ENCODE measurements at regions not wholly inside any gene's neighbourhood (a gene's known extent, or its start where the extent isn't known, plus 50 kb on each side); places are given as distances from the start of the nearest gene placed in this dataset.

- H3K27me3 ChIP-seq = no peaks in the 10 kb centered on the region
- H3K4me1 ChIP-seq = peaks cover 2% of the 10 kb centered on the region
- intact Hi-C loops (cut with DNase I; ENCODE audit: low total_unique reads) = no loop called here
- WGBS, 2 donors = 89 to 100% methylated on average over 2 to 6 of the region's 6 CpGs
- no peaks in the 10 kb centered on the region for H3K36me3 ChIP-seq (ENCODE audit: low read depth, missing control alignments)
- no peak for TF ChIP-seq CTCF (IDR thresholded peaks at IDR 0.05)
- no peak for TF ChIP-seq POLR2A (IDR thresholded peaks at IDR 0.05)
- H3K27ac ChIP-seq = no peak overlapping the region
- H3K4me3 ChIP-seq = no peak overlapping the region
- DNase-seq = no peak
- no peaks in the 10 kb centered on the region for H3K9me3 ChIP-seq
These were observed 310.6 kb upstream of the ZMIZ1 start for GRCh38 chr10:78758176-78758575.

GRCh38 chr10:78759456-78760120 lies 309.2 kb upstream of the ZMIZ1 start:
- no peaks in the 10 kb centered on the region for H3K9me3 ChIP-seq
- TF ChIP-seq CTCF (IDR thresholded peaks at IDR 0.05) (no peak), POLR2A (IDR thresholded peaks at IDR 0.05) (no peak)
- WGBS, 2 donors = 74 to 89% methylated on average over 3 to 5 of the region's 5 CpGs
- H3K4me1 ChIP-seq = peaks cover 10% of the 10 kb centered on the region
- no peaks in the 10 kb centered on the region for H3K27me3 ChIP-seq
- H3K27ac ChIP-seq = no peak overlapping the region
- no peak overlapping the region for H3K4me3 ChIP-seq
- no peaks in the 10 kb centered on the region for H3K36me3 ChIP-seq (ENCODE audit: low read depth, missing control alignments)
- DNase-seq = no peak
- intact Hi-C loops (cut with DNase I; ENCODE audit: low total_unique reads) = no loop called here

GRCh38 chr10:78760463-78761310 lies 308.1 kb upstream of the ZMIZ1 start:
- no peaks in the 10 kb centered on the region for H3K27me3 ChIP-seq
- peaks cover 10% of the 10 kb centered on the region for H3K4me1 ChIP-seq
- H3K9me3 ChIP-seq = no peaks in the 10 kb centered on the region
- H3K36me3 ChIP-seq (ENCODE audit: low read depth, missing control alignments) = no peaks in the 10 kb centered on the region
- no peak for TF ChIP-seq CTCF (IDR thresholded peaks at IDR 0.05)
- TF ChIP-seq POLR2A (IDR thresholded peaks at IDR 0.05) = no peak
- H3K27ac ChIP-seq = no peak overlapping the region
- 82 to 88% methylated on average over 8 of the region's 8 CpGs for WGBS, 2 donors
- H3K4me3 ChIP-seq = no peak overlapping the region
- intact Hi-C loops (cut with DNase I; ENCODE audit: low total_unique reads) = no loop called here
- no peak for DNase-seq

GRCh38 chr10:78761311-78761781 lies 307.4 kb upstream of the ZMIZ1 start:
- no peak for DNase-seq
- TF ChIP-seq POLR2A (IDR thresholded peaks at IDR 0.05) = no peak
- TF ChIP-seq CTCF (IDR thresholded peaks at IDR 0.05) = no peak
- peaks cover 10% of the 10 kb centered on the region for H3K4me1 ChIP-seq
- intact Hi-C loops (cut with DNase I; ENCODE audit: low total_unique reads) = no loop called here
- H3K4me3 ChIP-seq = no peak overlapping the region
- H3K27ac ChIP-seq = no peak overlapping the region
- H3K36me3 ChIP-seq (ENCODE audit: low read depth, missing control alignments) = no peaks in the 10 kb centered on the region
- 86 to 87% methylated on average over 11 to 12 of the region's 12 CpGs for WGBS, 2 donors
- H3K9me3 ChIP-seq = no peaks in the 10 kb centered on the region
- H3K27me3 ChIP-seq = no peaks in the 10 kb centered on the region

Measured in testis (tissue), 2 donors.